Activated T-helper 1 cell treated with anti-CD3 and anti-CD28 coated beads, Interleukin-12 subunit alpha, Interleukin-12 subunit beta, Interleukin-2, Interleukin-4 antibody, amounts not matched to agents 30 ng/mL and 10 ng/mL and 1 ng/mL, durations not matched to agents 14 hours and 24 hours and 36 hours (primary cell): ENCODE measurements at regions not wholly inside any gene's neighbourhood (a gene's known extent, or its start where the extent isn't known, plus 50 kb on each side); places are given as distances from the start of the nearest gene placed in this dataset.

Experiments used
- DNase-seq: peaks from one replicate; pipeline ENCODE4 v3.0.0; 2021; ENCODE audit warnings: low spot score
- H3K27ac Mint-ChIP-seq: one replicate; pipeline ENCODE4 v1.8.0; 2021; ENCODE audit warnings: mild to moderate bottlenecking, mixed read lengths
- H3K27me3 Mint-ChIP-seq: one replicate; pipeline ENCODE4 v1.8.0; 2022; ENCODE audit warnings: mild to moderate bottlenecking, moderate library complexity, mixed read lengths; ENCODE audit not compliant: insufficient read depth
- H3K36me3 Mint-ChIP-seq: one replicate; pipeline ENCODE4 v1.8.0; 2021; ENCODE audit warnings: low read depth, mixed read lengths
- H3K4me1 Mint-ChIP-seq: one replicate; pipeline ENCODE4 v1.8.0; 2021; ENCODE audit warnings: low read depth, mixed read lengths
- H3K4me3 Mint-ChIP-seq: one replicate; pipeline ENCODE4 v1.8.0; 2021; ENCODE audit warnings: mild to moderate bottlenecking, moderate library complexity, mixed read lengths
- H3K9me3 Mint-ChIP-seq: one replicate; pipeline ENCODE4 v1.8.0; 2021; ENCODE audit warnings: mixed read lengths
- intact Hi-C: fragments of 100-400 bp; cut with micrococcal nuclease; formaldehyde crosslinking; loops from one replicate; pipeline ENCODE4 v1.15.1; 2024

- Mint-ChIP-seq H3K4me1 (no peaks in the 10 kb centered on the region), H3K27ac (no peak overlapping the region), H3K4me3 (no peak overlapping the region), H3K27me3 (peaks cover 3% of the 10 kb centered on the region), H3K36me3 (no peaks in the 10 kb centered on the region), H3K9me3 (no peaks in the 10 kb centered on the region)
- no peak for DNase-seq
- intact Hi-C loops = no loop called here
These were observed 182.6 kb downstream of the ERMARD start for GRCh38 chr6:169933839-169934698.

GRCh38 chr6:169933251-169933821 lies 181.9 kb downstream of the ERMARD start:
- H3K4me3 Mint-ChIP-seq = no peak overlapping the region
- intact Hi-C loops = no loop called here
- H3K4me1 Mint-ChIP-seq = no peaks in the 10 kb centered on the region
- H3K36me3 Mint-ChIP-seq = no peaks in the 10 kb centered on the region
- H3K27me3 Mint-ChIP-seq = peaks cover 3% of the 10 kb centered on the region
- H3K9me3 Mint-ChIP-seq = no peaks in the 10 kb centered on the region
- DNase-seq = no peak
- H3K27ac Mint-ChIP-seq = no peak overlapping the region

- Mint-ChIP-seq H3K36me3 (no peaks in the 10 kb centered on the region), H3K9me3 (no peaks in the 10 kb centered on the region), H3K4me1 (no peaks in the 10 kb centered on the region), H3K27me3 (peaks cover 3% of the 10 kb centered on the region), H3K27ac (no peak overlapping the region), H3K4me3 (no peak overlapping the region)
- DNase-seq = no peak
- intact Hi-C loops = no loop called here
These were observed 181.1 kb downstream of the ERMARD start for GRCh38 chr6:169932491-169932890.

DNA sequence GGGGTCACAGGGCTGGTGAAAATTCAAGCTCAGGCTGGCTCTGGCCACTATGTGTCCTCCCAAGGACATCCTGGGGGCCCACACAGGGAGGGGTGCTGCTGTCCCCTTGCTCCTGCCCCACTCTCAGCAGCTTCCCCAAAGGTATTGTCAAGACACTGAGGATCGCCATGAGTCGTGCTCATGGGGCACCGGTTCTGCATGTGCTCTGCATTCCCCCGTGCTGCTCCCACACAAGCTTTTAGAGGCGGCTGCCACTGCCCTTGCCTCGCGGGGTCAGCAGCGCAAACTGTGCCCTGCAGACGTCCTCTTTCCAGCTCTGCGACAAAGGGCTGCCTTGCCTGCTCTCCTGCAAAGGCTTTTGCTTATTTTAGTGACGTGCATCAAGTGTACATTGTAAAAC lies 179.8 kb downstream of the ERMARD start:
- intact Hi-C loops = no loop called here
- Mint-ChIP-seq H3K4me1 (no peaks in the 10 kb centered on the region), H3K4me3 (no peak overlapping the region), H3K36me3 (no peaks in the 10 kb centered on the region), H3K27me3 (peaks cover 3% of the 10 kb centered on the region), H3K27ac (no peak overlapping the region), H3K9me3 (no peaks in the 10 kb centered on the region)
- no peak for DNase-seq

- Mint-ChIP-seq H3K9me3 (no peaks in the 10 kb centered on the region), H3K4me3 (no peak overlapping the region), H3K4me1 (no peaks in the 10 kb centered on the region), H3K36me3 (no peaks in the 10 kb centered on the region), H3K27ac (no peak overlapping the region), H3K27me3 (peaks cover 3% of the 10 kb centered on the region)
- intact Hi-C loops = loop anchor here (1.0 kb wide), 1 partner anchor 99 kb away; no protein-coding TSS in a partner anchor
- no peak for DNase-seq
These were observed 179.4 kb downstream of the ERMARD start for GRCh38 chr6:169930799-169931198.

- H3K4me3 Mint-ChIP-seq = no peak overlapping the region
- H3K9me3 Mint-ChIP-seq = no peaks in the 10 kb centered on the region
- intact Hi-C loops = no loop called here
- H3K36me3 Mint-ChIP-seq = no peaks in the 10 kb centered on the region
- peaks cover 3% of the 10 kb centered on the region for H3K27me3 Mint-ChIP-seq
- no peak for DNase-seq
- H3K4me1 Mint-ChIP-seq = no peaks in the 10 kb centered on the region
- H3K27ac Mint-ChIP-seq = no peak overlapping the region
These were observed 176.3 kb downstream of the ERMARD start for GRCh38 chr6:169927711-169928110.

- Mint-ChIP-seq H3K27me3 (peaks cover 3% of the 10 kb centered on the region), H3K27ac (no peak overlapping the region), H3K4me1 (no peaks in the 10 kb centered on the region), H3K4me3 (no peak overlapping the region), H3K36me3 (no peaks in the 10 kb centered on the region), H3K9me3 (no peaks in the 10 kb centered on the region)
- intact Hi-C loops = no loop called here
- DNase-seq = no peak
These were observed 175.4 kb downstream of the ERMARD start for GRCh38 chr6:169926617-169927417.

DNA sequence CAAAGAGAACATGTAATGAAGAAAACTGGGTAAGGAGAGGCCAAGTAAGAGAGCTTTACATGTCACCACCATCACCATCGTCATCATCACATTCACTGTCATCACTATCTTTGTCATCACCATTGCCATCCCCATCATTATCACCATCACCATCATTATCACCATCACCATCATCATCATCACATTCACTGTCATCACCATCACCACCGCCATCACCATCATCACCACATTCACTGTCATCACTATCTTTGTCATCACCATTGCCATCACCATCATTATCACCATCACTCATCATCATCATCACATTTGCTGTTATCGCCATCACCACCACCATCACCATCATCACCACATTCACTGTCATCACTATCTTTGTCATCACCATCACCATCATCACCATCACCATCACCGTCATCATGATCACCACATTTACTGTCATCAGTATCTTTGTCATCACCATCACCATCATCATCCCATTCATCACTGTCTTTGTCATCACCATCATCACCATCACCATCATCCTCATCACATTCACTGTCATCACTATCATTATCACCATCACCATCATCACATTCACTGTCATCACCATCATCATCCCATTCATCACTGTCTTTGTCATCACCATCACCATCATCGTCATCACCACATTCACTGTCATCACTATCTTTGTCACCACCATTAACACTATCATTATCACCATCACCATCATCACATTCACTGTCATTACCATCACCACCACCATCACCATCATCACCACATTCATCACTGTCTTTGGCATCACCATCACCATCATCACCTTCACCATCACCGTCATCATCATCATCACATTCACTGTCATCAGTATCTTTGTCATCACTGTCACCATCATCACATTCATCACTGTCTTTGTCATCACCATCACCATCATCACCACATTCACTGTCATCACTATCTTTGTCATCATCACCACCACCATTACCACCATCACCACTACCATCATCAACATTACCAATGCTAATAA lies 172.3 kb downstream of the ERMARD start:
- Mint-ChIP-seq H3K4me1 (no peaks in the 10 kb centered on the region), H3K27me3 (no peaks in the 10 kb centered on the region), H3K27ac (no peak overlapping the region), H3K9me3 (peaks cover 5% of the 10 kb centered on the region), H3K4me3 (no peak overlapping the region), H3K36me3 (no peaks in the 10 kb centered on the region)
- intact Hi-C loops = no loop called here
- DNase-seq = no peak

DNA sequence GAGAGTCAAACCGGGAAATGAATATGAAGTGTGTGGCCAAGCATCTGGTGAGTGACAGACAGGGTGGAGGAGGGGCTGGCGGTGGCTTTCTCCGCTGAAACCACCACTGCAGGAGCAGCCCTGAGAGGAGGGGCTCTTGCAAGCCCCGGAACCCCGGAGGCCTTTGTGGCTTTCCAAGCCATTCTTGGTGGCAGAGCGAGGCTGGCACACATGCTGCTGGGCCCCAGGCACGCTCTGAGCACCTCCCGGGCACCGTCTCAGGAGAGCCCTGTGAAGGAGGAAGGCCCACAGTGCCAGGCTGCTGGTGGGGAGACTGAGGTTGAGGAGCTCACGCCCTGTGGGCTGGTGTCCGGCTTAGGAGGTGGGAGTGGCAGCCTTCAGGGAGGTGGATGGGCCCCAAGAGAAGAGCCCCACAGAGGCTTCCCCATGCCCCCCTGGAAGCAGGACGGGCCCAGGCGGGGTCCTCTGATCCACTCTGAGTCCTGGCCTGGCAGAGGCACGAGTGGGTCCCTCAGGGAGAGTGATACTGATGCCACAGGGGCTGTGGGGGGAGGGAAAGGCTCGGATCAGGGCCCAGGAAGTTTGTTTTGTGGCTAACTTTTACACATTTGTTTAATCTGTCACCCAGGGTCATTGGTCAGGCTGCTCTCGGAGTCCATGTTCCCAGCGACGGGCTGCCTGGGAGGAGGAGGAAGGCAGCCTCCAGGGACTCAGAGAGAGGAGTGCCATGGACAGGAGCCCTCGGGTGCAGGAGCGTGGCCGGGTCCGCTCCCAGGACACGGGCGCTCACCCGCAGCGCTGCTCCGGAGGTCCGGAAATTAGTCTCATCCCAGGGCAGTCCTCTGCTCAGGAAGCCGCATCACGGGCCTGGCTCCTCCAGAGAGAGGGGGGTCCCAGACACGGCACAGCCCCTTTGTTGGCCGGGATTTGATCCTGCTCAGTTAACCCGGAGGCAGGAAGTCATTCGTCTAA lies 170.7 kb downstream of the ERMARD start:
- no peak for DNase-seq
- H3K27ac Mint-ChIP-seq = no peak overlapping the region
- no peaks in the 10 kb centered on the region for H3K36me3 Mint-ChIP-seq
- peaks cover 18% of the 10 kb centered on the region for H3K9me3 Mint-ChIP-seq
- H3K27me3 Mint-ChIP-seq = no peaks in the 10 kb centered on the region
- intact Hi-C loops = no loop called here
- no peak overlapping the region for H3K4me3 Mint-ChIP-seq
- no peaks in the 10 kb centered on the region for H3K4me1 Mint-ChIP-seq

DNA sequence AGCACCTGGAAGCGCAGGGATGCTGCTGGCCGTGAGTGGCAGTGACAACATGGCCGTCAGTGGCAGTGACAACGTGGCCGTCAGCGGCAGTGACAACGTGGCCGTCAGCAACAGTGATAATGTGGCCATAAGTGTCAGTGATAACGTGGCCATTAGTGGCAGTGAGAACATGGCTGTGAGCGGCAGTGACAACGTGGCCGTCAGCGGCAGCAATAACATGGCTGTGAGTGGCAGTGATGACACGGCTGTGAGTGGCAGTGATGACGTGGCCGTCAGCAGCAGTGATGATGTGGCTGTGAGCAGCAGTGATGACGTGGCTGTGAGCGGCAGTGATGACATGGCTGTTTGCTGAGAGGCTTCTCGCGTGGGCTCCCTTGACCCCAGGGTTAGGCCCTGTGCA lies 169.8 kb downstream of the ERMARD start:
- no peaks in the 10 kb centered on the region for H3K36me3 Mint-ChIP-seq
- peaks cover 18% of the 10 kb centered on the region for H3K9me3 Mint-ChIP-seq
- no peak for DNase-seq
- H3K4me1 Mint-ChIP-seq = no peaks in the 10 kb centered on the region
- no peaks in the 10 kb centered on the region for H3K27me3 Mint-ChIP-seq
- H3K4me3 Mint-ChIP-seq = no peak overlapping the region
- intact Hi-C loops = no loop called here
- H3K27ac Mint-ChIP-seq = no peak overlapping the region

DNA sequence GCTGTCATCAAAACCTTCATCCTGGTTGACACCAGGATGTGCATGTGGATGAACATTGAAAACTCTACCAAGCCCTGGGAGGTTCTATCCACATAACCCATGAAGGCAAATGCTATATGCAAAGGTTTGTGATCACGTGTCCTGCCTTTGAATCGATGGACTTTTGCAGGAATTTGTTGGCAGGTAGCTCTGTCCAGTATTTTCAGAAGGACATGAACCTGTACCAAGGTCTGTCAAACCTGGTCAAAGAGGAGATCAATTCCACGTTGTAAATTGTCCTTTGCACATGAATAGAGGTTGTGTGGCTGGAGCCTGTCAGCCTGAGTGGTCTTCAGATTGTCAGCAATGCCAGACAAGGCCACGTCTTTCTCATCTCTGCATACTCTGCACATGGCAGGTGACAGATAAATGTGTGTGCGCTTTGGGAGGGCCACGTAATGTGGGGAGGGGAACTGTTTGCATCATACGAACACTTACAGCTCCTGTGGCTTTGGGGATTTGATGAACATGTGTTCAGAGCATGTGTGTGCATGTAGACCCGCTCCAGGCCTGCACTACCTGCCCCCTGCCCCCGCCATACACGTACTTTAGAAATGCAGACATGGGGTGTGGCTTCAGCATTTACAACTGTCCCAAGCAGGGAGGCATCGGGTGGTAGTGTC lies 169.1 kb downstream of the ERMARD start:
- H3K4me1 Mint-ChIP-seq = no peaks in the 10 kb centered on the region
- H3K9me3 Mint-ChIP-seq = peaks cover 18% of the 10 kb centered on the region
- H3K27ac Mint-ChIP-seq = no peak overlapping the region

More for the DNA sequence above, 169.1 kb downstream of the ERMARD start:
- intact Hi-C loops = no loop called here
- Mint-ChIP-seq H3K36me3 (no peaks in the 10 kb centered on the region), H3K27me3 (peaks cover 1% of the 10 kb centered on the region), H3K4me3 (no peak overlapping the region)
- DNase-seq = no peak
